ENCODE measurements at regions not wholly inside any gene's neighbourhood (a gene's known extent, or its start where the extent isn't known, plus 50 kb on each side); places are given as distances from the start of the nearest gene placed in this dataset.
"Not testable (repeated sequence)": the region's sequence is repeated elsewhere in the genome, so short reads cannot be mapped to it uniquely, and the experiment has no call there.

DNA sequence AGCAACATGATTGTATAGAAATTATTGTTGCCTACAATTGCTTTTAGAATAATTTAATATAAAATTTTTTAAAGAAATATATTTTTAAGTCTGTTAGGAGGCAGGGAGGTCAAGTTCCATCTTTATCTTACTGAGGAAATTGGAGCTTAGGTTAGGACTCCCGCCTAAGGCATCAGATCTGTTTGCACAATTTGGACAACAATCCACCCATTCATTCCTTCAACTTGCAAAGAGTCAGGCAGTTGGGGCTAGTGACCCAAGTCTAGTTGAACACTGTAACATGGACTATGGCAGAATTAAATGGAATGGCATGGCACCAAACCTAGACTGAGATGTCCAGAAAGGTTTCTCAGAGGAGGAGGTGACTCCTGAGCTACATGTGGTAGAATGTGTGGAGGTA lies 149.4 kb upstream of the SETMAR start:
- no peak for DNase-seq

DNA sequence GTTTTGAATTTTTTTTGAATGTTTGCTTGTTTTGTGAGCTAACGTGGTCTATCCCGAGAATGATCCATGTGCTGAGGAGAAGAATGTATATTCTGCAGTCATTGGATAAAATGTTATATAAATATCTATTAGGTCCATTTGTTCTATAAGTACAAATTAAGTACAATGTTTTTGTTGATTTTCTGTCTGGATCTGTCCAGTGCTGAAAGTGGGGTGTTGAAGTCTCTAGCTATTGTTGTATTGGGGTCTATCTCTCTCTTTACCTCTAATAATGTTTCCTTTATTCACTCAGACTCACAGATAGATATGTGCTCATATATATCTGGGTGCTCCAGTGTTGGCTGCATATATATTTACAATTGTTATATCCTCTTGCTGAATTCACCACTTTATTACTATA lies 144.8 kb upstream of the SETMAR start:
- DNase-seq: no peak

DNA sequence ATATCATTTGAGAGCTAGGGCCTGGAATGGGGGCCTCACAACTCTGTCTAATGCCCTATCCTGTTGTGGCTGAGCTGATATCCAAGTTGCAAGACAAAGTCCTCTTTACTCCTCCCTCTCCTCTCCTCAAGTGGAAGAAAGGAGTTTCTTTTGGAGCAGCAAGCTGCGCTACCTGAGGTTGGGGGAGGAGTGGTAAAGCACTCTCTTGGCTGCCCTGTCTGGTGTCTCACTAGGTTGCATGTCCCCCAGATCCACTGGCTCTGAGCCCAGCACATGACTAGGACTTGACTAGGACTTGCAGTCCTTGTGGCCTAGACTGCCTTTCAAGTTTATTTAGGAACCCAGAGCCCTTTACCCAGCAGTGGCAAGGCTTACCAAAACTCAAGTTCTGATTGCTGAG lies 141.1 kb upstream of the SETMAR start:
- DNase-seq: no peak

DNA sequence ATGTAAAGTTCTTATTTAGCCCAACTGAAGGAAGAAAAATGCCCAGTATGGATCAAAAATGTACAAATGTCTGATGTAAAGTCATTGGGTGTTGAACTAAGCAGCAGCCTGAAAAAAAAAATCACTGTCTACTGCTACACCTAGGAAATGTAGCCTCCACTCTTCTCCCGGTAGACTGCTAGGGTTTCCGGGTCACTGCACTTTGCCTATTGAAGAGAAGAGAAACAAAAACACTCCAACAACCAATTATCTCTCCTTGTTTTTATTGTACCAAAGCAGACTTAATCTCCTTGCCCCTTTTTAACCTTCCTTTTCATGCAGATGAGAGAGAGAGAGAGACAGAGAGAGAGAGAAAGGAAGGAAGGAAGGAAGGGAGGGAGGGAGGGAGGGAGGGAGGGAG lies 140.2 kb upstream of the SETMAR start:
- DNase-seq: no peak

- no peak for DNase-seq
These were observed 136.6 kb upstream of the SETMAR start for GRCh38 chr3:4166540-4166939.

DNA sequence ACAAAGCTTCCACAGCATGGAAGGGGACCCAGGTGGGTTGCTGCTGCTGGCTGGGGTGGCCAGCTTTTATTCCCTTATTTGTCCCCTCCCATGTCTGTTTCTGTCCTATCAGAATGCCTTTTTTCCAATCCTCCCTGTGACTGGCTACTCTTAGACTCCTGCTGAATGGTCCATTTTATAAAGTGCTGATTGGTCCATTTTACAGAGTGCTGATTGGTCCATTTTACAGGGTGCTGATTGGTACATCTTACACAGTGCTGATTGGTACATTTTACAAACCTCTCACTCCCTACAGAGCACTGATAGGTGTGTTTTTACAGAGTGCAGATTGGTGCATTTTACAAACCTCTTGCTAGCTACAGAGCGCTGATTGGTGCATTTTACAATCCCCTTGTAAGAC lies 135.9 kb upstream of the SETMAR start:
- not testable (repeated sequence) for DNase-seq

- no peak for DNase-seq
These were observed 128.4 kb upstream of the SETMAR start for GRCh38 chr3:4174791-4175190.

DNA sequence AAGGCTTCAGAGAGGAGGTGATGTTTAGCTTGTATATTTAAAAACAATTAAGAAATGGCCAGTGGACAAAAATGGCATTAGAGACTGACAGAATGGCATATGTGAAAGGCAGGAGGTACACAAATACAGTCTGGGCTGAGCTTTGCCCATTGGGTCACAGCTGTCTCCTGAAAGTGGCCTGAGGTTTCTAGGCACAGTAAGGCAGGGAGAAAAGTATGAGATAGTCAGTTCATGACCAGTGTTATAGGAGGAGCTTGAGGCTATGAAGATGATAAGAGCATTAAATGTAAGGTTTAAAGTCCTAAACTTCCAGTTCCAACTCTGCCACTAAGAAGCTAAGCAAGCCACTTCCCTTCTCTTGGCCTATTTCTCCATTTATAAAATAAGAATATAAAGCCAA lies 111.2 kb upstream of the SETMAR start:
- no peak for DNase-seq

GRCh38 chr3:4195006-4195405 lies 108.2 kb upstream of the SETMAR start:
- DNase-seq: no peak

GRCh38 chr3:4196506-4197147 lies 106.5 kb upstream of the SETMAR start:
- no peak for DNase-seq

DNA sequence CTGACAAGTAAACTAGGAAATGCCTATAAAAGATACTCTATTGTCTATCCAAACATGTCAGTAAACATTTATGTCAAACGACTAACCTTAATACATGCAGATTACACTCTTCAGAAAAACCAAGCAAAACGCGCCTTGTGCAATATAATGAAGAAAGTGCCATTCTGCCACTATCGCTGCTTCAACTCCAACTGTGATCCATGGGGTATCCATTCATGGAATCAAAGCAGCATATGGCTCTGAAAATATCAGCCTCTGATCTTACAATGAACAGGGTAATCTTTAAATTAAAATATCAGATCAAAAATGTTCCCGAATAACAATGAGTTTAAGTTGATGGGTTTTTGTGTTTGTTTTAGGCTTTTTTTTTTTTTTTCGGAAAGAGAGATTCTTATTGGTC lies 105.5 kb upstream of the SETMAR start:
- DNase-seq: no peak

- no peak for DNase-seq
These were observed 104.7 kb upstream of the SETMAR start for GRCh38 chr3:4198491-4198890.

GRCh38 chr3:4204776-4205175 lies 98.4 kb upstream of the SETMAR start:
- DNase-seq: not testable (repeated sequence)

- no peak for DNase-seq
These were observed 95.5 kb upstream of the SETMAR start for GRCh38 chr3:4207672-4208071.

DNA sequence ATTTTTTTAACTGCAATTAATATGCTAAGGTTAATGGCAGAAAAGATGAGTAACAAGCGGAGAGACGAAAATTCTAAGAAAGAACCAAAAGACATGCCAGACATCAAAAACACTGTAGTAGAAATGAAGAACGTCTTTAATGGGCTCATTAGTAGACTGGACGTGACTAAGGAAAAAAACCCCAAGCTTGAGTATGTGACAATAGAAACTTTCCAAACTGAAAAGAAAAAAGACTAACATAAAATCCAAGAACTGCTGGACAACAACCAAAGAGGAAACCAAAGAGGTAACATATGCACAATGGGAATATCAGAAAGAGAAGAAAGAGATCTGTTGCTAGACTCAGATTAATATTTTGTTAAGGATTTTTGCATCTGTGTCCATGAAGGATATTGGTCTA lies 94.6 kb upstream of the SETMAR start:
- no peak for DNase-seq

DNA sequence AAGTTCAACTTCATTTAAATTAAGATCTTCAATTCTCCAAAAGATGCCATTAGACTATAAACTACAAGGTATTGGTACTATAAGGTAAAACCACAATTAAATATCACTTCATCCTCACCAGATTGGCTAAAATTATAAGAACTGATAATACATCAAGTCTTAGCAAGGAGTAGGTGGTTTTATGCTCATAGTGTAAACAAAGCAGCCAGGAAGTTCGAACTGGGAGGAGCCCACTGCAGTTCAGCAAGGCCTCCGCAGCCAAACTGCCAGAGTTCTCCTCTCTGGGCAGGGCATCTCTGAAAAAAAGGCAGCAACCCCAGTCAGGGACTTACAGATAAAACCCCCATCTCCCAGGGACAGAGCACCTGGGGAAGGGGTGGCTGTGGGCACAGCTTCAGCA lies 91.6 kb upstream of the SETMAR start:
- DNase-seq: no peak

GRCh38 chr3:4213420-4213819 lies 89.7 kb upstream of the SETMAR start:
- not testable (repeated sequence) for DNase-seq

- DNase-seq: not testable (repeated sequence)
These were observed 86.2 kb upstream of the SETMAR start for GRCh38 chr3:4216974-4217373.

DNA sequence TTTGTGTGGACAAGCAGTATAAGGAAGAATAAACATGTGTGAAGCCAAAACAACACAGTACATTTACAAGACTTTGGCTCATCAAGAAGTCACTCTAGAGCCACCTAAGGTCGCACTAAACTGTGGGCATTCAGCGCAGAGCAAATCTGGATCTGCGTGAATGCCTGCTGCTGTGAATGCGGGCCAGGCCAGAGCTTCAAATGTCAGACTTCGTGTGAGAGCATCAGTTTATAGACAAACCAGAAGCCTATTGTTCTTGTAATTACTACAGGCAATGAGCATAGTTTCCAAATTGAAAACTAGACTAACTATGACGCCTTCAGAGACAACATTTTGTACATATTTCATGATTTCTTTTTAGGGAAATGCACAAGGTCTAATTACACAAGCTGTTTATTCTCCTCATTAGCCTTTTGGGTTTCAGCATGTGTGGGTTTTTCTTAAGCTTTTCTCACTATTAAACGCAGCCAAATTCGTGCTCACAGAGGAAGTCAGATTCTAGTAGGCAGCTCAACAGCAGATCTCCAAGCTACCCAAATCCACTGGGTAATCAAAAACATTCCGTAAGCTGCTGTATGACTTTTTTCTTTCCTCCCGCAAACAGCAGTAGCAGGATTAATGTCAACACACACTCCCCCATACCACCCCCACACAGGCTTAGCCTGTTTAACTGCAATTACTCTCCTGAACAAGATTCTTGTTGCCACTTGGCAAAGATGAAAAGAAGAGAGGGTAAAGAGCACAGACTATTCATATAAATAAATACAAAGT lies 84.5 kb upstream of the SETMAR start:
- no peak for DNase-seq

- no peak for DNase-seq
These were observed 84.0 kb upstream of the SETMAR start for GRCh38 chr3:4219227-4219568.

DNA sequence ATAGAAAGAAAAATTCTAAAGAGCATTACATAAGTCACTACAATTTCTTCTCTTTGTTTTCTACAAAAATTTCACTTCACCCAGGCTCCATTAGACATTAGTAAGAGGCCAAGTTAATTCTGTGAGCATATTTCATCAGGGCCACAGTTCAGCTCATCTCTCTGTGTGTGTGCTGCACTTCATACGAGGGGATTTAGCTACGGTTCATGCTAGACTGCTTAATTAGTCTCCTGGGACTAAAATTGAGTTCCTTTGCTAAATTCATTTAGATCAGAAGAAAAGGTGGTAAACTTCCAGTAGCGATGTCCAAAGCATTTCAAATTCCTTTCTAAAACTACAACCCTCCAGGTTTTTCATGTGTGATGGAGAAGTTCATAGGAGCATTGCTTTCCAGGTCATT lies 83.1 kb upstream of the SETMAR start:
- DNase-seq: no peak

DNA sequence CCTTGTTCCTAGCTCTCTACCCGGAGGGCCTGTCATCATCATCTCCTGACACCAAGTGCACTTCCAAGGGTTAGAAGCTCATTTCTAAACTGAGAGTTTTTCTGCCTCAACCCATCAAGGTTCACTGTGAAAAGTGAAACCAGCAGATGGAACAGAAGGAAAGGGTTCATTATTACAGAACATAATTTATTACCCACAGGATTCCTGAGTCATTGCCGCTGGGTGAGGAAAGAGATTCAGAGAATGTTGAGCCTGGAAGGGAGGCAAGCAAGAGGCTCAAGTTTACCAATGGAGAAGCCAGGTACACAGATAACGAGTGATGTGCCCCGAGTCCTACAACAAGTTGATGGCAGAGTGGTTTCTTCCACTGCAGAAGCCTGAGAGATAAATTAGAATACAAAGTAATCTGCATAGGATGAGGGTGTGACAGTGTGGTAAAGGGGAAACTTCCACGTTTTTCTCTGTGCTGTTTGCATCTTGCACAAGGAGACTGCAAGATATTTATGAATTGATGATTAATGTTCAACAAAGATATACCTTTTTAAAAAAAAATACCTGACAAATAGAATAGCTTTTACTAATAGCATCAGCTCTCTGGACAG lies 80.5 kb upstream of the SETMAR start:
- DNase-seq: no peak

DNA sequence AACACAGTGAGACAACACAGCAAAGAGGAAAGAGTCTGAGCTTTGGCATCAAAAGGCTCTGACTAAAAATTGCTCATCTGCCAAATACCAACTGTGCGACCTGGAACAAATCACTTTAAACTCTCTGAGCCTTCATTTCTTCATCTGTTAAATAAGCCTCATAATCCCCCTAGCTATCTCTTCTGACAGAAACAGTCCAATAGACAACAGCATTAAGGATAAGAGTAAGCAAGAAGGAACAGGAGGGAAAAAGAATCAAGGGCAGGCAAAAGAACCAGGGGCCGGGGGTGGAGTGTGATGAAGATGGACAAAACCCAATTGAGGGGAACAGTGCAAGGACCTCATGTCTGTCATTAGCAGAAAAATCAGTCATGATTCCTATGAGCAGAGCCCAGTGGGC lies 79.4 kb upstream of the SETMAR start:
- no peak for DNase-seq

- DNase-seq: no peak
These were observed 78.8 kb upstream of the SETMAR start for GRCh38 chr3:4224331-4224730.

All from T1000 (cell line).